Stimulated activated memory B cell treated with anti-CD40 and anti-IgM and Interleukin-4, amounts not matched to agents 10 μg/mL and 1 μg/mL and 100 μg/mL, for 72 hours (primary cell): ENCODE measurements at regions not wholly inside any gene's neighbourhood (a gene's known extent, or its start where the extent isn't known, plus 50 kb on each side); places are given as distances from the start of the nearest gene placed in this dataset.
"Not testable (repeated sequence)": the region's sequence is repeated elsewhere in the genome, so short reads cannot be mapped to it uniquely, and the experiment has no call there.

ENCODE experiments used
- ATAC-seq: fragments of 150-1000 bp; cut with Tn5 transposase; 2 replicates; pipeline ENCODE4 v1.10.0; 2021
- H3K27ac Mint-ChIP-seq: one replicate; pipeline ENCODE4 v1.8.0; 2022; ENCODE audit warnings: mild to moderate bottlenecking, mixed read lengths
- H3K27me3 Mint-ChIP-seq: one replicate; pipeline ENCODE4 v1.8.0; 2022; ENCODE audit warnings: mixed read lengths
- H3K36me3 Mint-ChIP-seq: one replicate; pipeline ENCODE4 v1.8.0; 2022; ENCODE audit warnings: mixed read lengths
- H3K4me1 Mint-ChIP-seq: one replicate; pipeline ENCODE4 v1.8.0; 2022; ENCODE audit warnings: mixed read lengths
- H3K4me3 Mint-ChIP-seq: one replicate; pipeline ENCODE4 v1.8.0; 2022; ENCODE audit warnings: mild to moderate bottlenecking, moderate library complexity, mixed read lengths
- H3K9me3 Mint-ChIP-seq: one replicate; pipeline ENCODE4 v1.8.0; 2022; ENCODE audit warnings: mixed read lengths

GRCh38 chr4:167785523-167785922 lies 306.8 kb upstream of the ANXA10 start:
- ATAC-seq = no peak
- Mint-ChIP-seq H3K9me3 (peaks cover 4% of the 10 kb centered on the region), H3K27me3 (no peaks in the 10 kb centered on the region), H3K4me1 (no peaks in the 10 kb centered on the region), H3K4me3 (no peak overlapping the region), H3K36me3 (no peaks in the 10 kb centered on the region), H3K27ac (no peak overlapping the region)

GRCh38 chr4:167786504-167786903 lies 305.8 kb upstream of the ANXA10 start:
- no peak for ATAC-seq
- Mint-ChIP-seq H3K27me3 (no peaks in the 10 kb centered on the region), H3K4me1 (no peaks in the 10 kb centered on the region), H3K4me3 (no peak overlapping the region), H3K27ac (no peak overlapping the region), H3K9me3 (peaks cover 3% of the 10 kb centered on the region), H3K36me3 (no peaks in the 10 kb centered on the region)

- Mint-ChIP-seq H3K4me3 (no peak overlapping the region), H3K27ac (no peak overlapping the region), H3K36me3 (no peaks in the 10 kb centered on the region), H3K4me1 (no peaks in the 10 kb centered on the region), H3K27me3 (no peaks in the 10 kb centered on the region), H3K9me3 (no peaks in the 10 kb centered on the region)
- ATAC-seq = no peak
Measured at GRCh38 chr4:167787231-167787630, 305.1 kb upstream of the ANXA10 start.

GRCh38 chr4:167802463-167803212 lies 289.7 kb upstream of the ANXA10 start:
- Mint-ChIP-seq H3K36me3 (no peaks in the 10 kb centered on the region), H3K9me3 (no peaks in the 10 kb centered on the region), H3K4me1 (no peaks in the 10 kb centered on the region), H3K4me3 (no peak overlapping the region), H3K27me3 (no peaks in the 10 kb centered on the region), H3K27ac (no peak overlapping the region)
- ATAC-seq = no peak

GRCh38 chr4:167811958-167812357 lies 280.4 kb upstream of the ANXA10 start:
- Mint-ChIP-seq H3K36me3 (no peaks in the 10 kb centered on the region), H3K4me3 (no peak overlapping the region), H3K9me3 (peaks cover 14% of the 10 kb centered on the region), H3K4me1 (no peaks in the 10 kb centered on the region), H3K27ac (no peak overlapping the region), H3K27me3 (no peaks in the 10 kb centered on the region)
- ATAC-seq = no peak

GRCh38 chr4:167826281-167826680 lies 266.1 kb upstream of the ANXA10 start:
- no peaks in the 10 kb centered on the region for H3K27me3 Mint-ChIP-seq
- H3K36me3 Mint-ChIP-seq = no peaks in the 10 kb centered on the region
- H3K4me3 Mint-ChIP-seq = no peak overlapping the region
- H3K4me1 Mint-ChIP-seq = no peaks in the 10 kb centered on the region
- H3K27ac Mint-ChIP-seq = no peak overlapping the region
- H3K9me3 Mint-ChIP-seq = no peaks in the 10 kb centered on the region
- ATAC-seq = no peak

- H3K4me1 Mint-ChIP-seq = no peaks in the 10 kb centered on the region
- no peak overlapping the region for H3K4me3 Mint-ChIP-seq
- ATAC-seq = no peak
- no peaks in the 10 kb centered on the region for H3K9me3 Mint-ChIP-seq
- no peak overlapping the region for H3K27ac Mint-ChIP-seq
- no peaks in the 10 kb centered on the region for H3K27me3 Mint-ChIP-seq
- H3K36me3 Mint-ChIP-seq = no peaks in the 10 kb centered on the region
Measured at GRCh38 chr4:167831855-167832254, 260.5 kb upstream of the ANXA10 start.

- no peaks in the 10 kb centered on the region for H3K27me3 Mint-ChIP-seq
- no peaks in the 10 kb centered on the region for H3K36me3 Mint-ChIP-seq
- no peak overlapping the region for H3K4me3 Mint-ChIP-seq
- no peaks in the 10 kb centered on the region for H3K4me1 Mint-ChIP-seq
- peaks cover 2% of the 10 kb centered on the region for H3K9me3 Mint-ChIP-seq
- no peak for ATAC-seq
- no peak overlapping the region for H3K27ac Mint-ChIP-seq
Measured at GRCh38 chr4:167838686-167839085, 253.7 kb upstream of the ANXA10 start.

GRCh38 chr4:167842487-167842886 lies 249.8 kb upstream of the ANXA10 start:
- no peak overlapping the region for H3K4me3 Mint-ChIP-seq
- H3K36me3 Mint-ChIP-seq = no peaks in the 10 kb centered on the region
- no peaks in the 10 kb centered on the region for H3K4me1 Mint-ChIP-seq
- H3K27ac Mint-ChIP-seq = no peak overlapping the region
- ATAC-seq = no peak
- H3K27me3 Mint-ChIP-seq = no peaks in the 10 kb centered on the region
- H3K9me3 Mint-ChIP-seq = peaks cover 2% of the 10 kb centered on the region

- no peaks in the 10 kb centered on the region for H3K36me3 Mint-ChIP-seq
- H3K4me3 Mint-ChIP-seq = no peak overlapping the region
- no peaks in the 10 kb centered on the region for H3K4me1 Mint-ChIP-seq
- H3K27ac Mint-ChIP-seq = no peak overlapping the region
- H3K27me3 Mint-ChIP-seq = no peaks in the 10 kb centered on the region
- ATAC-seq = no peak
- no peaks in the 10 kb centered on the region for H3K9me3 Mint-ChIP-seq
Measured at GRCh38 chr4:167854881-167855280, 237.5 kb upstream of the ANXA10 start.

GRCh38 chr4:167858127-167858526 lies 234.2 kb upstream of the ANXA10 start:
- H3K27me3 Mint-ChIP-seq, H3K27ac Mint-ChIP-seq, H3K36me3 Mint-ChIP-seq, H3K4me3 Mint-ChIP-seq, H3K9me3 Mint-ChIP-seq, H3K4me1 Mint-ChIP-seq, ATAC-seq: not testable (repeated sequence)

GRCh38 chr4:167867191-167867590 lies 225.1 kb upstream of the ANXA10 start:
- H3K4me1 Mint-ChIP-seq = no peaks in the 10 kb centered on the region
- no peaks in the 10 kb centered on the region for H3K27me3 Mint-ChIP-seq
- no peak for ATAC-seq
- no peak overlapping the region for H3K4me3 Mint-ChIP-seq
- H3K27ac Mint-ChIP-seq = no peak overlapping the region
- H3K36me3 Mint-ChIP-seq = no peaks in the 10 kb centered on the region
- no peaks in the 10 kb centered on the region for H3K9me3 Mint-ChIP-seq

GRCh38 chr4:167868163-167868562 lies 224.2 kb upstream of the ANXA10 start:
- Mint-ChIP-seq H3K36me3 (no peaks in the 10 kb centered on the region), H3K4me3 (no peak overlapping the region), H3K27ac (no peak overlapping the region), H3K4me1 (no peaks in the 10 kb centered on the region), H3K9me3 (no peaks in the 10 kb centered on the region), H3K27me3 (no peaks in the 10 kb centered on the region)
- ATAC-seq = no peak

- no peaks in the 10 kb centered on the region for H3K27me3 Mint-ChIP-seq
- no peak overlapping the region for H3K4me3 Mint-ChIP-seq
- H3K36me3 Mint-ChIP-seq = no peaks in the 10 kb centered on the region
- H3K4me1 Mint-ChIP-seq = no peaks in the 10 kb centered on the region
- H3K9me3 Mint-ChIP-seq = peaks cover 4% of the 10 kb centered on the region
- no peak overlapping the region for H3K27ac Mint-ChIP-seq
- ATAC-seq = no peak
Measured at GRCh38 chr4:167873496-167873895, 218.8 kb upstream of the ANXA10 start.

- H3K4me3 Mint-ChIP-seq, H3K4me1 Mint-ChIP-seq, H3K36me3 Mint-ChIP-seq, H3K27ac Mint-ChIP-seq, ATAC-seq, H3K27me3 Mint-ChIP-seq: not testable (repeated sequence)
- peaks cover 10% of the 10 kb centered on the region for H3K9me3 Mint-ChIP-seq
Measured at GRCh38 chr4:167876091-167876490, 216.2 kb upstream of the ANXA10 start.

GRCh38 chr4:167877826-167878225 lies 214.5 kb upstream of the ANXA10 start:
- H3K4me3 Mint-ChIP-seq, H3K27ac Mint-ChIP-seq: not testable (repeated sequence)

GRCh38 chr4:167883266-167883665 lies 209.1 kb upstream of the ANXA10 start:
- no peak for ATAC-seq
- no peak overlapping the region for H3K27ac Mint-ChIP-seq
- H3K4me1 Mint-ChIP-seq = no peaks in the 10 kb centered on the region
- peaks cover 9% of the 10 kb centered on the region for H3K9me3 Mint-ChIP-seq
- H3K4me3 Mint-ChIP-seq = no peak overlapping the region
- H3K36me3 Mint-ChIP-seq = no peaks in the 10 kb centered on the region
- H3K27me3 Mint-ChIP-seq = no peaks in the 10 kb centered on the region

More at GRCh38 chr4:167877826-167878225, 214.5 kb upstream of the ANXA10 start:
- not testable (repeated sequence) for H3K27me3 Mint-ChIP-seq, H3K4me1 Mint-ChIP-seq, H3K36me3 Mint-ChIP-seq, ATAC-seq
- H3K9me3 Mint-ChIP-seq = peaks cover 10% of the 10 kb centered on the region
